Uterus (tissue), 3 donors: ENCODE measurements at regions not wholly inside any gene's neighbourhood (a gene's known extent, or its start where the extent isn't known, plus 50 kb on each side); places are given as distances from the start of the nearest gene placed in this dataset.

Experiments
- DNase-seq, 2 donors: peaks; one replicate each; pipeline ENCODE4 v3.0.0-alpha.2; 2019 to 2020
- H3K27ac ChIP-seq, 2 donors: fragments of 200-600 bp; sonication (generic); 1 replicate in 1 of 2; 2 replicates in 1 of 2; pipeline ENCODE4 v1.5.1; 2016 to 2018
- H3K27me3 ChIP-seq, 2 donors: fragments of 200-600 bp; sonication (generic); one replicate each; pipeline ENCODE4 v1.5.1; 2018 to 2019; ENCODE audit warnings: control low read depth in 1 of 2
- H3K36me3 ChIP-seq, 2 donors: fragments of 200-600 bp; sonication (generic); one replicate each; pipeline ENCODE4 v1.5.1; 2019; ENCODE audit warnings: control low read depth in 1 of 2
- H3K4me1 ChIP-seq, 2 donors: fragments of 200-600 bp; sonication (generic); one replicate each; pipeline ENCODE4 v1.5.1; 2018 to 2019; ENCODE audit warnings: control low read depth in 1 of 2
- H3K4me3 ChIP-seq, 2 donors: fragments of 200-600 bp; sonication (generic); 1 replicate in 1 of 2; 2 replicates in 1 of 2; pipeline ENCODE4 v1.5.1; 2018 to 2019; ENCODE audit warnings: mild to moderate bottlenecking in 1 of 2
- H3K9me3 ChIP-seq, 2 donors: fragments of 200-600 bp; sonication (generic); one replicate each; pipeline ENCODE4 v1.5.1; 2019; ENCODE audit warnings: control low read depth in 1 of 2
- CTCF ChIP-seq, 4 experiments: fragments of 200-600 bp in 2 of 4; fragments of 450-650 bp in 2 of 4; sonication (generic) in 2 of 4; IDR thresholded peaks; one replicate each; pipeline ENCODE4 v1.5.1; 2016 to 2019; ENCODE audit warnings: antibody characterized with exemption in 4 of 4, mild to moderate bottlenecking in 2 of 4, moderate library complexity in 1 of 4
- POLR2A ChIP-seq, 2 donors: fragments of 450-650 bp; IDR thresholded peaks; one replicate each; pipeline ENCODE4 v1.6.1; 2016; ENCODE audit warnings: antibody characterized with exemption in 2 of 2, mild to moderate bottlenecking in 1 of 2, moderate library complexity in 1 of 2
- intact Hi-C: fragments of 100-400 bp; cut with DNase I; formaldehyde crosslinking; loops from one replicate; pipeline ENCODE4 v1.15.1; 2023; ENCODE audit warnings: low total_unique reads
- donor health status: DM: yes; HTN: yes; CAD: no.

DNA sequence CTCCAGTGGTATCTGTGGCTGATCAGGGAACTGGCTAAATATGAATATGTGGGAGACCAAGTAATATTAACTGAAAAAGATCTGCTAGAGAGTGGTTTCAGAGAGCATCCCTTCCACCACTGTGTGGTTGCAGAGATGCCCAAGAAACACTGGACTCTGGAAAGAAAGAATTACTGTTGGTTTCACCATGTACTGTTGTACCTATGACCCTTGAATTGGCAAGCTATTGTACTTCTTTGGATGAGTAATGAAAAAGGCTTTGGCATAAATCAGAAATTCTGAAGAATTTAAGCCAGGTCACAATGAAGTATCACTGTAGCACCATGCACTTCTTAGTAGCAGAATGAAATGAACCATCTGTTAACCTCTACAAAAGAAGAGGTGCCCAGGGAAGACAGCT lies 134.4 kb upstream of the INTU start:
- Histone ChIP-seq H3K4me3 (no peak overlapping the region), H3K27ac (no peak overlapping the region), H3K36me3 (no peaks in the 10 kb centered on the region), H3K27me3 (no peaks in the 10 kb centered on the region), H3K4me1 (no peaks in the 10 kb centered on the region), H3K9me3 (no peaks in the 10 kb centered on the region)
- TF ChIP-seq POLR2A (IDR thresholded peaks at IDR 0.05): no peak
- TF ChIP-seq CTCF (IDR thresholded peaks at IDR 0.05): no peak
- intact Hi-C loops: no loop called here
- DNase-seq: no peak

GRCh38 chr4:127500242-127500641 lies 132.5 kb upstream of the INTU start:
- DNase-seq: no peak
- intact Hi-C loops: no loop called here

GRCh38 chr4:127501103-127501502 lies 131.7 kb upstream of the INTU start:
- no peaks in the 10 kb centered on the region for H3K4me1 ChIP-seq
- no peaks in the 10 kb centered on the region for H3K36me3 ChIP-seq
- H3K27ac ChIP-seq: no peak overlapping the region
- no peak overlapping the region for H3K4me3 ChIP-seq
- TF ChIP-seq POLR2A (IDR thresholded peaks at IDR 0.05) (no peak), CTCF (IDR thresholded peaks at IDR 0.05) (no peak)
- intact Hi-C loops: no loop called here
- no peak for DNase-seq
- no peaks in the 10 kb centered on the region for H3K9me3 ChIP-seq
- no peaks in the 10 kb centered on the region for H3K27me3 ChIP-seq

More at GRCh38 chr4:127500242-127500641, 132.5 kb upstream of the INTU start:
- no peaks in the 10 kb centered on the region for H3K36me3 ChIP-seq
- H3K9me3 ChIP-seq: no peaks in the 10 kb centered on the region
- no peak overlapping the region for H3K27ac ChIP-seq
- no peak for TF ChIP-seq CTCF (IDR thresholded peaks at IDR 0.05)
- TF ChIP-seq POLR2A (IDR thresholded peaks at IDR 0.05): no peak
- no peak overlapping the region for H3K4me3 ChIP-seq
- H3K27me3 ChIP-seq: no peaks in the 10 kb centered on the region
- no peaks in the 10 kb centered on the region for H3K4me1 ChIP-seq

DNA sequence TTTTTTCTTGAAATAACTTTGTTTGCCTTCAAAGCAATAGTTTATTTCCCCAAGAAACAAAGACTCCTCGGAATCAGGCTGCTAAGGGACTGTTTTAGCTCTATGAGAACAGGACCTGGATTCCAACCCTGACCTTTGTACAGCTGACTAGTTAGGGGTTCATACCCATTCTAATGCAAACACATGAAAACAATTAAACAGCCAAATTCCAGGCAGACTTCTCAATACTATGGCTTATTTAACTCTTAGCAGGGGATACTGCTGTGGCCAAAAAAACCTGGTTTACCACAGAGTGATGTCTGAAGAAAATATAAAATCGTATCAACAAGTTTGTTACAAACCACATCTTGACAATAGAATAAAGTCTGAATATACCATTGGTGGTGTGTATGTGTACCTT lies 129.6 kb upstream of the INTU start:
- intact Hi-C loops: no loop called here
- Histone ChIP-seq H3K4me3 (no peak overlapping the region), H3K27me3 (no peaks in the 10 kb centered on the region), H3K9me3 (no peaks in the 10 kb centered on the region), H3K4me1 (no peaks in the 10 kb centered on the region), H3K36me3 (no peaks in the 10 kb centered on the region), H3K27ac (no peak overlapping the region)
- DNase-seq: no peak
- no peak for TF ChIP-seq CTCF (IDR thresholded peaks at IDR 0.05)
- no peak for TF ChIP-seq POLR2A (IDR thresholded peaks at IDR 0.05)

DNA sequence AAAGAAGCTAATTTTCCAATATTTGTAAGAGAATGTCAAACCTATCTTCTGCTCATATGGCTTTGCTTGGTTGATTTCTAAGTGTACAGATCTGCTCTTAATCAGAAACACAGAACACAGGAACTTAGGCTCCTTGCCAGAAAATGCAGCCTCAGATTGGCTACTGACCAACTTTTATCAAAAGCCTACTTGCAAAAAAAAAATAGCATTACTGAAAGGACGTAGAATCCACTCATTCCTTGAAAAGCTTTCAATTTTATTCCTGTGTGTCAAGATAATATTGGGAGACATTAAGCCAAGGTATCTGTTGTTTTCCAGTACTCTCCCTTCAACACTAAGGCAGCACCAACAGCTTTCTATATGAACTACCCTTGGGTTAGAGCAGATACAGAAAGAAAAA lies 127.6 kb upstream of the INTU start:
- DNase-seq: no peak
- H3K9me3 ChIP-seq: no peaks in the 10 kb centered on the region
- no peaks in the 10 kb centered on the region for H3K36me3 ChIP-seq
- no peak overlapping the region for H3K4me3 ChIP-seq
- H3K27me3 ChIP-seq: no peaks in the 10 kb centered on the region
- TF ChIP-seq CTCF (IDR thresholded peaks at IDR 0.05) (no peak), POLR2A (IDR thresholded peaks at IDR 0.05) (no peak)
- intact Hi-C loops: no loop called here
- no peaks in the 10 kb centered on the region for H3K4me1 ChIP-seq
- H3K27ac ChIP-seq: no peak overlapping the region
